Muscle of back (tissue), 3 donors: ENCODE measurements at regions not wholly inside any gene's neighbourhood (a gene's known extent, or its start where the extent isn't known, plus 50 kb on each side); places are given as distances from the start of the nearest gene placed in this dataset.
"Not testable (repeated sequence)": the region's sequence is repeated elsewhere in the genome, so short reads cannot be mapped to it uniquely, and the experiment has no call there.

Experiments
- DNase-seq, 3 donors: peaks; one replicate each; pipeline versions ENCODE4 v3.0.0 to v3.0.0-alpha.2; 2013

DNA sequence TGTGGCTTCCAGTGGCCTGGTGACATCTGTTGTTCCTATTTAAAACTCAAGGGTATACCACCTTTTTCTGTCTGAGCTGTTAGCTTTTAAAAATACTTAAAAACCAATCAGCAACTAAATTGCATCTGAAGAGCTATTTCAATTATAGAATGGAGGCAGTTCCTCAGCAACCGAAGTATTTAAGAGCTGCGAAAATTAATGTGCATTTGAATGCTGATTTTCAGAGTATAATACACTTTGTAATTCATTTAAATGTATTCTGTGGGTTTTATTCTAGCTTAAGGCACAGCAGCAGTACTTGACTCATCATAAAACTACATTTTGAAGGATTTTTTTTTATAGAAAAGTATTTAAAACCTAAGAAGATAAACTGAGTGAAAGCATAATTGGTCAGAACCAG lies 404.9 kb upstream of the PRKCQ start:
- DNase-seq = no peak

DNA sequence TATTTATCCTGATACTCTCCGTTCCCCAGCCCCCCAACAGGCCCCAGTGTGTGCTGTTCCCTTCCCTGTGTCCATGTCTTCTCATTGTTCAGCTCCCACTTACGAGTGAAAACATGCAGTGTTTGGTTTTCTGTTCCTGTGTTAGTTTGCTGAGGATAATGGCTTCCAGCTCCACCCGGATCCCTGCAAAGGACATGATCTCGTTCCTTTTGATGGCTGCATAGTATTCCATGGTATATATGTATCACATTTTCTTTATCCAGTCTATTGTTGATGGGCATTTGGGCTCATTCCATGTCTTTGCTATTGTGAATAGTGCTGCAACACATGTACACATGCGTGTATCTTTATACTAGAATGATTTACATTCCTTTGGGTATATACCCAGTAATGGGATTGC lies 403.9 kb upstream of the PRKCQ start:
- DNase-seq = not testable (repeated sequence)

- DNase-seq = no peak
Measured at GRCh38 chr10:6980353-6980752, 400.3 kb upstream of the PRKCQ start.

- no peak for DNase-seq
Measured at GRCh38 chr10:6979371-6979770, 399.3 kb upstream of the PRKCQ start.

GRCh38 chr10:6978187-6978627 lies 398.1 kb upstream of the PRKCQ start:
- DNase-seq = no peak

- no peak for DNase-seq
Measured at GRCh38 chr10:6977398-6978186, 397.5 kb upstream of the PRKCQ start.

DNA sequence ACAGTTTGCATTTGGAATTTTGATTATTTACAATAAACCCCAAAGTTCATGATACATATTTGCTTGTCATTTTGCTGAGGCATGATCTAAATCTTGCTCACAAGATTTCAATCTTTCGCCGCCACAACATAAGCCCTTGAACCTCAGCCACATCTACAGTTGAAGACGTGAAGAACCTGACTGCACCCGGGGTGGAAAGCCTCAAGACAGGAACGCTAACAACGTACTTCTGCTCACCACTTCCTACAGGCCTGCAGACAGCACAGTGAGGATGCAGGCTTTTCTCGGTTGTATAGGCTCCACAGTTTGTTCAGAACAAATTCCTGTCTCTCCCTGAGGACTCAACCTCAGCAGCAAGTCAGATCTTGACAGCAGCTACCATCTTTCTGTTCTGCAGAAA lies 393.8 kb upstream of the PRKCQ start:
- DNase-seq = no peak

DNA sequence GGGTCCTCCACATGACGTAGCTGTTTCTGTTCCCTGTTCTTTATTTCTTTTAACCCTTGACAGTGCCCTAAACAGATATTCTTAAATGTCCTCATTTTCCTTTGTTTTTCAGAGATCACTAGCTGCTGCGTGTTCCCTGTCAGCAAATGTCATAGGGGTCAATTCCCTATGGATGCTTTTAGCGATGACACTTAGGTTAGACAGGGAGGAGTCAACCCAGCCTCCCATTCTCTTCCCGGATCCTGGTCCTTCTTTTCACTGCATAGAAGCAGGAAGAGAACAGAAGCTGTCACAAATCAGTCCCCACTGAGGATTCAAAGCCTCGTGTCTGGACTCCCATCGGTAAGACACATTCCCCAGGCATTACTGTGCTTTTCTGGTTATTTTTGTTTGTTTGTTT lies 392.1 kb upstream of the PRKCQ start:
- no peak for DNase-seq

GRCh38 chr10:6969659-6970058 lies 389.6 kb upstream of the PRKCQ start:
- no peak for DNase-seq

DNA sequence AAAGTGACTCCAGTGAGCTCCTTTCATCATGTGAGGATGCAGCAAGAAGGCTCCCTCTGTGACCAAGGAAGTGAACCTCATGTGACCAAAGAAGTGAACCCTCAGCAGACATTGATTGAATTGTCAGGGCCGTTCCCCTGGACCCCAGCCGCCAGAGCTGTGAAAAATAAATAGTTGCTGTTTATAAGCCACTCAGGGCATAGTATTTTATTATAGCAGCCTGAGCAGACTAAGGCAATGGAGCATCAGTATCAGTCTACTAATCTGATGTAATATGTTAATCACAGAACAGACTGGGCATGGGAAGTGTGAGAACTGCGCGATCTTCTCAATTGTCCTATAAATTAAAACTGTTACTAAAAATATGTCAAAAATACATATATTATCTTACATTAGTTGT lies 384.5 kb upstream of the PRKCQ start:
- DNase-seq = no peak

GRCh38 chr10:6962576-6962975 lies 382.5 kb upstream of the PRKCQ start:
- no peak for DNase-seq

DNA sequence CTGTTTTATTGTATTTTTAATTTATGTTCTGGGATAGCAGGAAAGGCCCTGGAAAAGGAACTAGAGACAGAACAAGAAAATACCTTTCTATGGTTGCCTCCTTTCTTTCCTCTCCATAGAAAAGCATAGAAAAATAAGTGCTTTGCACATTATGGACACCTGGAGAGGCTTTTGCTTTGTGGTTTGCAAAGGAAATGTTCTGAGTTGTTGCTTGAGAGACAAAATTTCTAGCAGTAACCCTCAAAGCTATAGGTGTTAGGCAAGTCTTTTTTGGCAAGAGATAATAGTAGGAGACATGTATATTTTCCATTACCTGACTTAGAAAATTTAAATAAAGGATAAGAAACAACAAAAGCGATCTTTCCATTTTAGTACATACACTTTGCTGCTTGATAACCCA lies 378.6 kb upstream of the PRKCQ start:
- no peak for DNase-seq

DNA sequence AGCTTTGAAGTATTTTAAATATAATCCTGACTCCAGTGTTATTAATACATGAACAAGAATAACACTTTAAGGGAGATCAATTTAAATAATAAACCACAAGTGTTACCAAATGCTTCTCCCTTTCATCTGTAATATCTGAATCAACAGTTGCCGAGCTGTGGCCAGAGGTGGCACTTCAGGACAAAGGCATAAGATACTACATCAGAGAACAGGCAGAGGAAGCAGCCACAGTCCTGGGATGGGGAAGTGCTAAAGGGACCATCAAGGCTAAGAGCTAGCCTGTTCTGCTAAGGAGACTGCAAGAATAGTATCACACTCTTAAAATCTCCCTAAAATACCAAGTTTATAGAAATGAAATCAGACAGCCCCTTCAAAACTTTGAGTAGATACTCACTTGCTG lies 378.2 kb upstream of the PRKCQ start:
- no peak for DNase-seq

- DNase-seq = no peak
Measured at GRCh38 chr10:6957851-6958250, 377.8 kb upstream of the PRKCQ start.

DNA sequence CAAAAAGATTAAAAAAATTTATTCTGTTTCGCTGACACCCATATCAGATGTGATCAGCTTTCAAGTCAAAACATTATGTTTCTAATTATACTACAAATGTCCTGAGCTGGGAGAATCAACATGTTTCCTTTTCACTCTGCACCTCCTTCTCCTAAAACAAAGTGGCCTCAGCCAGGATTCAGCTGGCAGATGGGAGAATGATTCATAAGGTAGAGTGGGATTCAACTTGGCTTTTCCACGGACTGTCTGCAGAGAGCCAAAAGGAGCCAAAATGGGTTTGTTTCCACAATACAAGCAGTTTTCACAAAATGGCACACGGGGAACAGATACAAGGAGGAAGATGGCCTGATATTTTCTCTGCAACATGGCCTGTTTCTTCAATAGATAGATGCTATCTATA lies 376.5 kb upstream of the PRKCQ start:
- DNase-seq = peak in 2 of 3 donors; percentile 34 to 41

DNA sequence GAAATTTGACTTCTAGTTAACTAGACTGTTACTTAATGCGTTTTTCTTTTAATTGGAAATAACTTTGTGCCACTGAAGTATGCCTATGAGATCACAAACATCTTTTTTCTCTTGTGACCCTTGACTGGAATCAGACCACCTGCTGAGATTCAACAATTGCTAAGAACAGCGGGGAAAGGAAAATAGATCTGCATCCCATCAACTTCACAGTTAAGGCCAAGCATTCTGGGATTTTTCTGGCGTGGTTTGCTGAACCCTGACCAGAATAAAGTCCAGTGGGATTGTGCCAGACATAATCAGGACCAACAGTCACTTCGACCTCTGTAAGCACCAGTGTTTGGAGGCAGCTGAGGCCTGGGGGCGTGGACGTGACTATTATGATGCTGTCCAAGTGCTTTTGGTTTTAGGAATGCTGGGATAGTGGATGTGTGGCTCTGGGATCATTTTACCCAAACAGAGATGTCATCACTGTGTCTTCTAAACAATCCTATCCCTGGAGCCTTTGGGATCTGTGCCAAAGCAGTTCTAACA lies 373.3 kb upstream of the PRKCQ start:
- DNase-seq = peak in 2 of 3 donors; percentile 40 to 59

DNA sequence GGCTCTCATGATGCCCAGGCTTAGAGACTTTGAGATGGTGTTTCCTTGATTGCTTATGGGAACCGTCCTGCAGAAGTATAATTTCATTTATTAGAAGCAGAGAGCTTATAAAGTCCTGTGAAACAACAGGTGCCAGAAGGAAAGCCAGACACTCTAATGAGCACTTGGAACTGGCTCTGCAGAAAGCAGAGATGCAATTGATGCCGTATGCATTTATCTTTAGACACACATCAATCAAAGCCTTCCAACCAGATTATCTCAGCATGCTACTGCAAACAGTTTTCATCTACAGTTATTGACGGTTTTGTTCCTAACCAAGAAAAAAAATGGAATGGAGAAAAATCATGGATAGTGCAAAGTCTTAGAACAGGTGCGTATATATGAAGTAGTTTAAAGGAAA lies 371.7 kb upstream of the PRKCQ start:
- no peak for DNase-seq

GRCh38 chr10:6950133-6950532 lies 370.1 kb upstream of the PRKCQ start:
- no peak for DNase-seq

GRCh38 chr10:6944436-6944835 lies 364.4 kb upstream of the PRKCQ start:
- no peak for DNase-seq

DNA sequence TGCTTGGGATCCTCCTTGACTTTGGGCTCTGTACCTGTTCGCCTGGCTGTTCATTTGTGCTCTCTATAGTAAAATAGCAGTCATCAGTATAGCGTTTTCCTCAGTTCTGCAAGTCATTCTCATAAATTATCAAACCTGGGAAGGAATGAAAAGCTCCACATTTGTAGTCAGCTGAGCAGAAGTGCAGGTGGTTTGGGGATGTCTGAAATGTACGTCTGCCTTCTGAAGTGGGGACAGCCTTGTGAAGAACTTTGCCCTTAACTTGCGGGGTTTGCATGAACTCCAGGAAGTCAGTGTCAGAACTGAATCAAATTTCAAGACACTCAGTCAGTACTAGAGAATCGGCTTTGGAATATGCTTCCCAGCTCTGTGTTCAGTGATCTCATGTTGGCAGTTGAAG lies 358.3 kb upstream of the PRKCQ start:
- DNase-seq = no peak

- DNase-seq = no peak
Measured at GRCh38 chr10:6936931-6937330, 356.9 kb upstream of the PRKCQ start.

DNA sequence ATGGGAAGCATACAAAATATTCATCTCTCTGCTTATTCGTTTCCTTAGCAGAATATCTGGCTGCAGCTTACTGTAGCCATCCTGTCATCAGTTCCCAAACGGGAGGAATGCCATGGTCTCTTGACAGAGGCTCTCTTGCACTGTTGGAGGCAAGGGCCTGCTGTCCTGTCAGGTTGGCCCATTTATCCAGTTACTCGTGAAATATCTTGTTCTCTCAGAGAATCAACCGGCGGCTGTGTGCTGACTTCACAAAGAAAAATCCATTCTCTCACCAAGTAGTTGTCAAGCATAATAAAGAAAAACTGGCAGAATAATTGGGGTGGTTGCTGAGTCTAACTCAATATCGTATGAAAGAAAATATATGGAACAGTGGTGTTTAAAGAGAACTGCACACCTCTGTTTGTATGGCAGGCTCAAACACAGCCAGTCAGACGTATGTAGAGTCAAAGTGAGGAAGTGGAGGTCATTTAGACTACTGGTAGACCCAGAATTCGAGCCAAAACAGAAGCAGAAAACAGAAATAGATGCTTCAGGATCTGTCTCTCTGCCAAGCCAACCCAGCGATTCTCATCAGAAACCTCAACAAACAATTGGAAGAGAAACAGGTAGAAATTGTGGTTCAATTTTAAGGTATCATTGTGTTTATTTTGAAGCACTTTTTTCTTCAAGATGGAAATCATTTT lies 349.2 kb upstream of the PRKCQ start:
- no peak for DNase-seq

- no peak for DNase-seq
Measured at GRCh38 chr10:6928586-6928985, 348.5 kb upstream of the PRKCQ start.
